ENCODE measurements at regions not wholly inside any gene's neighbourhood (a gene's known extent, or its start where the extent isn't known, plus 50 kb on each side); places are given as distances from the start of the nearest gene placed in this dataset.

DNA sequence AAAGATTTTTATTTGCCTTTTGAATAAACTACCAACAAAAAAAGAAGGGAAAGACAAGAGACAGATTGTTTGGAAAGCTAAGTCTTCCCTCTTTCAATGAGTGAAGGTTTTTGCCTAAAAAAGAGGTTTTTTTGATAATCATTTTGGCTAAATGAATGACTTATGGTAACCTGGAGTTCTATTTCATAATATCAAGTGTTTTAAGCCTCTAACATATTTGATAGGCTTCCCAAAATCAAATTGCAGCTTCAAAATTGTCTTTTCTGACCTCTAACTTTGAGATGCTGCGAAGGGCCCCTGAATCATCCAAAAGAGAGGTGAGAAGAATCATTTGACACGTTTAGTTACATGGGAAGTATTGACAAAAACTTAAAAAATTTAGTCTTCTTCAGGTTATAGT lies 53.0 kb upstream of the NAMPT start:
- H2AFZ ChIP-seq (ENCODE audit: low read depth) = no peak overlapping the region

DNA sequence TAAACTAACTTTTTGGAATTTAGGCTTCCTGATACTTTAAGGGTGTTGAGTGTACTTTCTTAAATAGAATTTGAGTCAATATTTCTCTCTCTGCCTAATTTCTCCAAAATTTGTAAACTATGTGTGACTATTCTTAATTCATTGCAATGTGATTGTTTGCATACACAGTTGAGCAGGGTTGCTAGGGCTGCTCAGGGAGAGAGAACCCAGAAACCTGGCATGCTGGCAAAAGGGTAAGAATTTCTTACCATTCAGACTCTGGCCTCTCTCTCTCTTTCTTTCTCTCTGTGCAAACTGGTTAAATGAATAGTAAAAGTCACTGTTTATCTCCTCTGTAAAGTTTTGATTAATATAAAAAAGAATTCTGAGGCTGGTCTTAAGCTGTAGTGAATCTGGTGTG lies 51.0 kb upstream of the NAMPT start:
- no peaks in the 10 kb centered on the region for H3K36me3 ChIP-seq (ENCODE audit: insufficient read depth)
- H3K27me3 ChIP-seq (ENCODE audit: insufficient read depth, low read depth) = no peaks in the 10 kb centered on the region
- no peak overlapping the region for H3K4me2 ChIP-seq
- H3K4me1 ChIP-seq (ENCODE audit: low read depth, poor library complexity, severe bottlenecking) = peaks cover 7% of the 10 kb centered on the region
- H3K9ac ChIP-seq = no peak overlapping the region
- no peak overlapping the region for H3K27ac ChIP-seq
- no peaks in the 10 kb centered on the region for H3K79me2 ChIP-seq (ENCODE audit: insufficient read depth, low read depth)
- H2AFZ ChIP-seq (ENCODE audit: low read depth) = no peak overlapping the region
- no peaks in the 10 kb centered on the region for H4K20me1 ChIP-seq (ENCODE audit: insufficient read depth)
- no peak for TF ChIP-seq CTCF (conservative IDR thresholded peaks at IDR 0.05; ENCODE audit: low read depth, low read length)
- H3K4me3 ChIP-seq (IDR thresholded peaks at IDR 0.05; ENCODE audit: insufficient read depth, low read depth, low read length) = no peak overlapping the region

More for the DNA sequence above, 53.0 kb upstream of the NAMPT start:
- no peak overlapping the region for H3K4me2 ChIP-seq
- no peaks in the 10 kb centered on the region for H3K36me3 ChIP-seq (ENCODE audit: insufficient read depth)
- no peaks in the 10 kb centered on the region for H3K27me3 ChIP-seq (ENCODE audit: insufficient read depth, low read depth)
- H3K27ac ChIP-seq = no peak overlapping the region
- no peaks in the 10 kb centered on the region for H4K20me1 ChIP-seq (ENCODE audit: insufficient read depth)
- no peak overlapping the region for H3K9ac ChIP-seq
- no peak for TF ChIP-seq CTCF (conservative IDR thresholded peaks at IDR 0.05; ENCODE audit: low read depth, low read length)
- H3K79me2 ChIP-seq (ENCODE audit: insufficient read depth, low read depth) = no peaks in the 10 kb centered on the region
- peaks cover 6% of the 10 kb centered on the region for H3K4me1 ChIP-seq (ENCODE audit: low read depth, poor library complexity, severe bottlenecking)
- no peak overlapping the region for H3K4me3 ChIP-seq (IDR thresholded peaks at IDR 0.05; ENCODE audit: insufficient read depth, low read depth, low read length)
